ENCODE measurements at regions not wholly inside any gene's neighbourhood (a gene's known extent, or its start where the extent isn't known, plus 50 kb on each side); places are given as distances from the start of the nearest gene placed in this dataset.
"Not testable (repeated sequence)": the region's sequence is repeated elsewhere in the genome, so short reads cannot be mapped to it uniquely, and the experiment has no call there.

DNA sequence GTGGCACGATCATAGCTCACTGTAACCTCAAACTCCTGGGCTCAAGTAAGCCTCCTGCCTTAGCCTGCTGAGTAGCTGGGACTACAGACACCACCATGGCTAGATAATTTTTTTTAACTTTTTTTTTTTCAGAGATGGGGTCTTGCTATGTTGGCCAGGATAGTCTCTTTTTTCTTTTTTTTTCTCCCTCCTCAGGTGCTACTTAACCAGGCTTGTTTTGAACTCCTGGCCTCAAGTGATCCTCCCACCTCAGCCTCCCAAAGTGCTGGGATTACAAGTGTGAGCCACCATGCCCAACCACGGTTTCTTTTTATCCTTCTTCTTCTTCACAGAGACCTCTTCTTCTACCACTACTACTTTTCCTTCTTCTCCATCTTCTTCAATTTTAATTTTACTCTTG is 53.8 kb upstream of the MAP4 start:
- Histone ChIP-seq H3K36me3 (ENCODE audit: control insufficient read depth in 2 of 2, insufficient read depth in 2 of 2, low read length in 2 of 2) (no peaks in the 10 kb centered on the region), H3K4me3 (ENCODE audit: low read length in 2 of 2) (no peak overlapping the region), H3K9ac (ENCODE audit: low read length in 2 of 2) (no peak overlapping the region), H3K27me3 (ENCODE audit: control insufficient read depth in 1 of 2, insufficient read depth in 2 of 2, low read length in 2 of 2) (no peaks in the 10 kb centered on the region), H3K27ac (ENCODE audit: low read length) (no peak overlapping the region), H3K9me3 (ENCODE audit: control insufficient read depth in 2 of 2, low read length in 2 of 2) (no peaks in the 10 kb centered on the region), H3K4me1 (ENCODE audit: control insufficient read depth, insufficient read depth, low read length) (peaks cover 8% of the 10 kb centered on the region)

DNA sequence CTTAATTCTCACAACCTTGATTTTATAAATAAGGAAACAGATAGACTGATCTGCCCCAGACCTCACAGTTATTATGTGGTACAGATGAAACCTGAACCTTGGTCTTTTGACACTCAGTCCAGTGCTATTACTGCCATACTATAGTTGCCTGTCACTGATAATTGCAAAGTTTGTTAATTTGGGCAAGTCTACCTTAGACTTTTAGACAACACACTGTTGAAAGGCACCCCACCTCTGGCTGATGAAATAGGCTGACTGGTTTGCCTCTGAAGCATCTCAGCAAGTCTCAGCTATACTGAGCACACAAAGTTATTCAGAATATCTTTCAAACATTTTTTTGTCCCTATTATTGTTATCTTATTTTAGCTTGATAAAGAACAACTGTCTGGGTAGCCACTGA is 53.1 kb upstream of the MAP4 start:
- Histone ChIP-seq H3K9ac (ENCODE audit: low read length in 2 of 2) (no peak overlapping the region), H3K27me3 (ENCODE audit: control insufficient read depth in 1 of 2, insufficient read depth in 2 of 2, low read length in 2 of 2) (no peaks in the 10 kb centered on the region), H3K9me3 (ENCODE audit: control insufficient read depth in 2 of 2, low read length in 2 of 2) (no peaks in the 10 kb centered on the region), H3K4me3 (ENCODE audit: low read length in 2 of 2) (no peak overlapping the region), H3K27ac (ENCODE audit: low read length) (no peak overlapping the region), H3K36me3 (ENCODE audit: control insufficient read depth in 2 of 2, insufficient read depth in 2 of 2, low read length in 2 of 2) (no peaks in the 10 kb centered on the region), H3K4me1 (ENCODE audit: control insufficient read depth, insufficient read depth, low read length) (peaks cover 8% of the 10 kb centered on the region)

DNA sequence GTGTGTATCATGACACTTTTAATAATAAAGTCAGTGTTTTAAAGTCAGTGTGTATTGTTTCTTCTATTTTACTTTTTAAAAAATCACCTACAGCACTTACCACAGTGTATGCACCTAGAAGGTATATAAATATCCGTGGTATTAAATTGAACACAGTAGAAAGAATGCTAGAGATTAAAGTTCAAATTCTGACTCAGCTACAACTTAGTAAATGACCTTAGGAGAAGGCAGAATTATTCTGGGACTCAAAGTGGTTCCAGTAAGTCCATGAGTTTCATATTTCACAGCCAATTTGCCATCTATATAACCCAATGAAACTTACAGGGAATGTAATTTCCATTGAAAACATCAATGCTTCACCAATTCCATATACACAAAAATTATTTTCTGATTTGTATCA is 52.7 kb upstream of the MAP4 start:
- Histone ChIP-seq H3K36me3 (ENCODE audit: control insufficient read depth in 2 of 2, insufficient read depth in 2 of 2, low read length in 2 of 2) (no peaks in the 10 kb centered on the region), H3K4me3 (ENCODE audit: low read length in 2 of 2) (no peak overlapping the region), H3K27me3 (ENCODE audit: control insufficient read depth in 1 of 2, insufficient read depth in 2 of 2, low read length in 2 of 2) (no peaks in the 10 kb centered on the region), H3K9me3 (ENCODE audit: control insufficient read depth in 2 of 2, low read length in 2 of 2) (no peaks in the 10 kb centered on the region), H3K4me1 (ENCODE audit: control insufficient read depth, insufficient read depth, low read length) (peaks cover 8% of the 10 kb centered on the region), H3K27ac (ENCODE audit: low read length) (no peak overlapping the region), H3K9ac (ENCODE audit: low read length in 2 of 2) (no peak overlapping the region)

DNA sequence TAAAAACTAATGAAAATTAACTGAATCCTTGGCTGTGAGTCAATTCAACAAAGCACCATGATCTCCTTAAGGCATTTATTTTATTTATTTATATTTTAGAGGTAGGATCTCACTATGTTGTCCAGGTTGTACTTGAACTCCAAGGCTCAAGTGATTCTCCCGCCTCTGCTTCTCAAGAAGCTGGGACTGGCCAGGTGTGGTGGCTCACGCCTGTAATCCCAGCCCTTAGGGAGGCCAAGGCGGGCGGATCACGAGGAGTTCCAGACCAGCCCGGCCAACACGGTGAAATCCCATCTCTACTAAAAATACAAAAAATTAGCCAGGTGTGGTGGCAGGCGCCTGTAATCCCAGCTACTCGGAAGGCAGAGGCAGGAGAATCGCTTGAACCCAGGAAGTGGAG is 52.1 kb upstream of the MAP4 start:
- not testable (repeated sequence) for H3K27me3 ChIP-seq (ENCODE audit: control insufficient read depth in 1 of 2, insufficient read depth in 2 of 2, low read length in 2 of 2); H3K36me3 ChIP-seq (ENCODE audit: control insufficient read depth in 2 of 2, insufficient read depth in 2 of 2, low read length in 2 of 2); H3K4me1 ChIP-seq (ENCODE audit: control insufficient read depth, insufficient read depth, low read length); H3K9ac ChIP-seq (ENCODE audit: low read length in 2 of 2); H3K4me3 ChIP-seq (ENCODE audit: low read length in 2 of 2); H3K9me3 ChIP-seq (ENCODE audit: control insufficient read depth in 2 of 2, low read length in 2 of 2); H3K27ac ChIP-seq (ENCODE audit: low read length)

DNA sequence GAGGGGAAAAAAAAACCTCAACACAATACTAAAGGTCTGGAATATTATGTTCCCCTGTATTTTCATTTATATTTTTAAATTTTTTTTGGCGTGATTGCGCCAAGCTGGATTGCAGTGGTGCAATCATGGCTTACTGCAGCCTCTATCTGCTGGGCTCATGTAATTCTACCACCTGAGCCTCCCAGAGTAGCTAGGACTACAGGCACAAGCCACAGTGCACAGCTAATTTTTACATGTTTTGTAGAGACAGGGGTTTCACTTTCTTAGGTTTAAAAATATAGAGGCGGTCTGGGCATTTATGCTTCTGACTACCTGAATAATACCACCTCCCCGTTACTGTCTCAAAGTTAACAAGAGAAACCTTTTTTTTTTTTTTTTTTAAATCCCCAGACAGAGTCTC is 51.1 kb upstream of the MAP4 start:
- Histone ChIP-seq H3K4me1 (ENCODE audit: control insufficient read depth, insufficient read depth, low read length) (peaks cover 3% of the 10 kb centered on the region), H3K36me3 (ENCODE audit: control insufficient read depth in 2 of 2, insufficient read depth in 2 of 2, low read length in 2 of 2) (no peaks in the 10 kb centered on the region)

More for the DNA sequence above, 51.1 kb upstream of the MAP4 start:
- Histone ChIP-seq H3K27me3 (ENCODE audit: control insufficient read depth in 1 of 2, insufficient read depth in 2 of 2, low read length in 2 of 2) (no peaks in the 10 kb centered on the region), H3K4me3 (ENCODE audit: low read length in 2 of 2) (no peak overlapping the region), H3K9ac (ENCODE audit: low read length in 2 of 2) (no peak overlapping the region), H3K9me3 (ENCODE audit: control insufficient read depth in 2 of 2, low read length in 2 of 2) (no peaks in the 10 kb centered on the region), H3K27ac (ENCODE audit: low read length) (no peak overlapping the region)
